Thymus (tissue), 11 donors: ENCODE measurements at regions not wholly inside any gene's neighbourhood (a gene's known extent, or its start where the extent isn't known, plus 50 kb on each side); places are given as distances from the start of the nearest gene placed in this dataset.

Experiments
- DNase-seq, 9 donors: peaks; one replicate each; pipeline ENCODE4 v3.0.0-alpha.2; 2013; ENCODE audit warnings: low spot score in 9 of 9, low read depth in 6 of 9, missing footprints in 1 of 9
- H3K27ac ChIP-seq, 2 donors: one replicate each; pipeline ENCODE4 v1.5.1; 2013; ENCODE audit warnings: control low read depth in 1 of 2, low read depth in 1 of 2, low read length in 1 of 2, mild to moderate bottlenecking in 1 of 2, moderate library complexity in 1 of 2
- H3K27me3 ChIP-seq, 2 donors: one replicate each; pipeline ENCODE4 v1.5.1; 2013; ENCODE audit warnings: low read length in 1 of 2; ENCODE audit not compliant: control insufficient read depth in 2 of 2, insufficient read depth in 1 of 2
- H3K36me3 ChIP-seq, 2 donors: one replicate each; pipeline ENCODE4 v1.5.1; 2013; ENCODE audit warnings: low read length in 1 of 2, mild to moderate bottlenecking in 1 of 2, moderate library complexity in 1 of 2; ENCODE audit not compliant: control insufficient read depth in 2 of 2, insufficient read depth in 2 of 2
- H3K4me1 ChIP-seq, 2 donors: one replicate each; pipeline ENCODE4 v1.5.1; 2013; ENCODE audit warnings: low read length in 2 of 2; ENCODE audit not compliant: control insufficient read depth in 2 of 2, insufficient read depth in 2 of 2
- H3K4me3 ChIP-seq, 2 donors: one replicate each; pipeline ENCODE4 v1.5.1; 2013; ENCODE audit warnings: low read length in 2 of 2, control low read depth in 1 of 2, mild to moderate bottlenecking in 1 of 2
- H3K9me3 ChIP-seq, 2 donors: one replicate each; pipeline ENCODE4 v1.5.1; 2013; ENCODE audit warnings: low read length in 1 of 2, mild to moderate bottlenecking in 1 of 2; ENCODE audit not compliant: control insufficient read depth in 2 of 2, insufficient read depth in 1 of 2
- WGBS: extraction: QIAGEN DNeasy Blood & Tissue Kit; methylation state at CpG from one replicate; pipeline ENCODE4 v1.1.7; 2013; 5-methylcytosine and 5-hydroxymethylcytosine counted together
- donor health status: healthy.

DNA sequence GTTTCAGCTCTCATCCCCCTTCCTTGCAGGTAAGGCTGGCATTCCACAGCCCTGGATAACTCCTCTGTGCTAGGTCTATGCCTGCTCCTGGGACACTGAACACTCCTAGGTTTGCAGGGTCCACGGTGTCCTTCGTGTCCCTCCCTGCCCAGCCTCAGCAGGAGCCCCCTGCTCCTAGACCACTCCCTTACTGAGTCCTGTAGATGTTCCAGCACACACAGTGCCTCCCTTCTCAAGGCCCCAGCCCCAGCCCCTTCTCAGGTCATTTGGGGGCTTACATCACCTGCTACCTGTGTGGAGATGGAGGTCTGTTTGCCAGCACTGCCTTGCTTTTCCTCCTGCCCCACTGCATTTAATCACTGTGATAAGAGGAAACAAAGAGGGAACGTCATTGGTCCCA, 146.4 kb upstream of the TNP1 start:
- no peaks in the 10 kb centered on the region for H3K9me3 ChIP-seq
- 85% methylated on average over 3 of the region's 3 CpGs for WGBS
- DNase-seq, result no peak
- H3K27ac ChIP-seq, result no peak overlapping the region
- H3K36me3 ChIP-seq, result no peaks in the 10 kb centered on the region
- H3K4me1 ChIP-seq, result no peaks in the 10 kb centered on the region
- H3K4me3 ChIP-seq, result no peak overlapping the region
- no peaks in the 10 kb centered on the region for H3K27me3 ChIP-seq

- Histone ChIP-seq H3K4me1 (no peaks in the 10 kb centered on the region), H3K27me3 (no peaks in the 10 kb centered on the region), H3K27ac (no peak overlapping the region), H3K4me3 (no peak overlapping the region), H3K9me3 (no peaks in the 10 kb centered on the region), H3K36me3 (no peaks in the 10 kb centered on the region)
- 81% methylated on average over 3 of the region's 3 CpGs for WGBS
- DNase-seq, result no peak
Measured at GRCh38 chr2:217004656-217005055, 144.8 kb upstream of the TNP1 start.

DNA sequence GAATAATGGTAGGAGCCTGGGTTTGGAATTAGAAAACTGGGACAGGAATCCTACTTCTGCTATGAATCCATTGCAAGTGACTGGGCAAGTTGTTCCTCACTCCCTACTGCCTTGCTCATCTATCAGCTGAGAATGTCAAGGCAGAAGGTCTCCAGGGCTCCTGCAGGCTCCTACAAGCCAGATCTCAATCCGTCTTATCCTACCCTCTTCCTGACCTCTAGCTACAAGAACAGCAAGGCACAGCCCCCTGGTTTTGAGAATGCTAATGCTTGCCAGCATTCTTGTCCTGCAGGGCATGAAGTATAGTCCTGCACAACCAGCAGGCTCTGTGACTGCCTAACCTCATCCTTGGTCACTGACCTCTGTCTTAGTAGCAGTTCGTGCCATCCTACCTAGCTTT, 141.9 kb upstream of the TNP1 start:
- Histone ChIP-seq H3K4me3 (no peak overlapping the region), H3K27ac (no peak overlapping the region), H3K4me1 (no peaks in the 10 kb centered on the region), H3K36me3 (no peaks in the 10 kb centered on the region), H3K27me3 (no peaks in the 10 kb centered on the region), H3K9me3 (no peaks in the 10 kb centered on the region)
- 98% methylated on average over 2 of the region's 2 CpGs for WGBS
- no peak for DNase-seq

- Histone ChIP-seq H3K4me1 (no peaks in the 10 kb centered on the region), H3K4me3 (no peak overlapping the region), H3K27me3 (no peaks in the 10 kb centered on the region), H3K36me3 (no peaks in the 10 kb centered on the region), H3K9me3 (no peaks in the 10 kb centered on the region), H3K27ac (no peak overlapping the region)
- DNase-seq, result no peak
- 62% methylated on average over 3 of the region's 3 CpGs for WGBS
Measured at GRCh38 chr2:217000406-217000805, 140.5 kb upstream of the TNP1 start.

GRCh38 chr2:216996279-216996845, 136.5 kb upstream of the TNP1 start:
- Histone ChIP-seq H3K4me1 (no peaks in the 10 kb centered on the region), H3K36me3 (no peaks in the 10 kb centered on the region), H3K9me3 (no peaks in the 10 kb centered on the region), H3K4me3 (no peak overlapping the region), H3K27me3 (no peaks in the 10 kb centered on the region), H3K27ac (no peak overlapping the region)
- 93% methylated on average over 8 of the region's 8 CpGs for WGBS
- no peak for DNase-seq

DNA sequence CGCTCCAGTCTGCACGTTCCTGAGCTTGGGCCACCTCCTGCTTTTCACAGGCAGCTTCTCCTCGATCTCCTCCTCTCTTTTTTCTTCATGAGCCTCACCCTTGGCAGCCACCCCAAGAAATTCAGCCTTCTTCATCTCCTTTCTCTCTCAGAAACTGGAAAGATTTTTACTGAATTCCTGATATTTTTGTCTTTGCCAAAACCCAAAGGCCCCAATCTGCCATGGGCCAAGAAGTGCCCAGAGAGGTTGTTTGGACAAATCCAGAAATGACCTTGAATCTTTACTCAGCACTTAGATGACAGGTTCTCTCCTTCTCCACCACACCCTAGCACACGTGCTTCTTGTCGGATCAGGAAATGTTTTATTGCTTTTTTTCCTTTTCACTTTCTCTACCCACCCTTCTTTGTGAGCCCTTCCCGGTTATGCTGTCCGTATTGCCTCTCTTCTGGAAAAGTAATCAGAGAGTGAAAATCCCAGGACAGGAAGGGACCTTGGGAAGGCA, 134.5 kb upstream of the TNP1 start:
- no peaks in the 10 kb centered on the region for H3K4me1 ChIP-seq
- H3K4me3 ChIP-seq, result no peak overlapping the region
- H3K36me3 ChIP-seq, result no peaks in the 10 kb centered on the region
- H3K27me3 ChIP-seq, result no peaks in the 10 kb centered on the region
- no peak for DNase-seq
- 80% methylated on average over 7 of the region's 7 CpGs for WGBS
- no peaks in the 10 kb centered on the region for H3K9me3 ChIP-seq
- H3K27ac ChIP-seq, result no peak overlapping the region

- Histone ChIP-seq H3K4me3 (no peak overlapping the region), H3K4me1 (no peaks in the 10 kb centered on the region), H3K27ac (no peak overlapping the region), H3K9me3 (no peaks in the 10 kb centered on the region), H3K27me3 (no peaks in the 10 kb centered on the region), H3K36me3 (no peaks in the 10 kb centered on the region)
- no peak for DNase-seq
- WGBS, result 94% methylated on average over 3 of the region's 3 CpGs
Measured at GRCh38 chr2:216992056-216992675, 132.3 kb upstream of the TNP1 start.

DNA sequence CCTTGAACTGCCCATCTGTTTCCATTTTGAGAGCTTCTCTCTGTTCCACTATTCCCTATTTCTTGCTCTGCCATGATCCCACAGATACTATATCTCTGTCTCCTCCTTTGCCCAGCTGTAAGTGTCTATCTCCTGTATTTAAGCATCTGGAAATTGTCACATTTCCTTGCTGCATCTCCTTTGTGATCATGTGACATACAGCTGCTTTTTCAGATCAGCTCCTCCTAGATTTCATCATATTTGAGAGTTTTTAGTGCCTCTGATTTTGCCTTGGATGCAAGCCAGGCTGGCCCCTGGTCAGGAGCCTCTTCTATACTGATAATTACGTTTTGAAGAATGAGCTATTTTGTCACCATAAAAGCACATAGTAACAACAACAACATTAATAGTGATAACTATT, 131.7 kb upstream of the TNP1 start:
- DNase-seq, result no peak
- no peaks in the 10 kb centered on the region for H3K27me3 ChIP-seq
- 75% methylated on average over 1 of the region's 1 CpG for WGBS
- no peaks in the 10 kb centered on the region for H3K4me1 ChIP-seq
- no peaks in the 10 kb centered on the region for H3K36me3 ChIP-seq
- H3K9me3 ChIP-seq, result no peaks in the 10 kb centered on the region
- H3K27ac ChIP-seq, result no peak overlapping the region
- no peak overlapping the region for H3K4me3 ChIP-seq

- no peaks in the 10 kb centered on the region for H3K36me3 ChIP-seq
- 92% methylated on average over 5 of the region's 5 CpGs for WGBS
Measured at GRCh38 chr2:216989340-216990129, 129.7 kb upstream of the TNP1 start.

More at GRCh38 chr2:216989340-216990129, 129.7 kb upstream of the TNP1 start:
- Histone ChIP-seq H3K4me3 (no peak overlapping the region), H3K9me3 (no peaks in the 10 kb centered on the region), H3K4me1 (no peaks in the 10 kb centered on the region), H3K27me3 (peaks cover 0 to 2% of the 10 kb centered on the region in 2 donors), H3K27ac (no peak overlapping the region)
- no peak for DNase-seq
